ENCODE measurements at regions not wholly inside any gene's neighbourhood (a gene's known extent, or its start where the extent isn't known, plus 50 kb on each side); places are given as distances from the start of the nearest gene placed in this dataset.

GRCh38 chr14:62077676-62078261 lies 315.5 kb downstream of the SNAPC1 start:
- TF ChIP-seq LEF1 (IDR thresholded peaks at IDR 0.05; ENCODE audit: borderline replicate concordance) (no peak), FOXK2 (IDR thresholded peaks at IDR 0.05) (no peak), SUZ12 (IDR thresholded peaks at IDR 0.05) (no peak), CTBP1 (IDR thresholded peaks at IDR 0.05; ENCODE audit: borderline replicate concordance) (no peak), ZNF384 (IDR thresholded peaks at IDR 0.05) (no peak), FOXA1 (IDR thresholded peaks at IDR 0.05) (no peak), FOXM1 (IDR thresholded peaks at IDR 0.05; ENCODE audit: borderline replicate concordance) (no peak), HDGF (IDR thresholded peaks at IDR 0.05; ENCODE audit: borderline replicate concordance) (no peak), BHLHE40 (IDR thresholded peaks at IDR 0.05; ENCODE audit: borderline replicate concordance) (no peak), SP1 (IDR thresholded peaks at IDR 0.05) (no peak), ARNT (IDR thresholded peaks at IDR 0.05) (no peak)

Measured in HEK293T (cell line).